Psoas muscle (tissue), 7 donors: ENCODE measurements at regions not wholly inside any gene's neighbourhood (a gene's known extent, or its start where the extent isn't known, plus 50 kb on each side); places are given as distances from the start of the nearest gene placed in this dataset.

Source experiments
- ATAC-seq, 4 donors: fragments of 200-7000 bp; cut with Tn5 transposase; one replicate each; pipeline ENCODE4 v1.9.1; 2020; ENCODE audit warnings: moderate library complexity in 3 of 4, mild to moderate bottlenecking in 2 of 4
- DNase-seq, 2 donors: peaks; one replicate each; pipeline ENCODE4 v3.0.0-alpha.2; 2020
- H3K27ac ChIP-seq: fragments of 200-600 bp; one replicate; pipeline ENCODE4 v1.8.0; 2022
- H3K27me3 ChIP-seq, 3 donors: fragments of 200-600 bp in 1 of 3; one replicate each; pipeline versions ENCODE4 v1.6.1 to v1.8.0; 2013 to 2022; ENCODE audit warnings: low read length in 2 of 3, mild to moderate bottlenecking in 2 of 3, moderate library complexity in 1 of 3; ENCODE audit not compliant: insufficient read depth in 3 of 3
- H3K36me3 ChIP-seq, 2 donors: fragments of 200-600 bp in 1 of 2; one replicate each; pipeline versions ENCODE4 v1.6.1 to v1.8.0; 2013 to 2022; ENCODE audit warnings: low read depth in 1 of 2, mild to moderate bottlenecking in 1 of 2, moderate library complexity in 1 of 2; ENCODE audit not compliant: insufficient read depth in 1 of 2
- H3K4me1 ChIP-seq: fragments of 200-600 bp; one replicate; pipeline ENCODE4 v1.8.0; 2022
- H3K4me3 ChIP-seq: fragments of 200-600 bp; one replicate; pipeline ENCODE4 v1.8.0; 2022; ENCODE audit warnings: mild to moderate bottlenecking
- H3K9me3 ChIP-seq: fragments of 200-600 bp; one replicate; pipeline ENCODE4 v1.8.0; 2022
- CTCF ChIP-seq: fragments of 200-600 bp; IDR thresholded peaks from one replicate; pipeline ENCODE4 v1.8.0; 2022; ENCODE audit warnings: antibody characterized with exemption
- WGBS, 3 donors: extraction: QIAGEN DNeasy Blood & Tissue Kit; methylation state at CpG; one replicate each; pipeline versions ENCODE4 v1.1.6 to v1.1.7; 2013; 5-methylcytosine and 5-hydroxymethylcytosine counted together
- intact Hi-C, 2 donors: fragments of 100-400 bp; cut with DNase I; formaldehyde crosslinking; loops; one replicate each; pipeline versions ENCODE4 v1.11.0 to v1.14.2; 2022
- donor health status: healthy with polysubstance abuse.
- donor health status: DM: no; HTN: no; CAD: no; lungs with moderate emphysema.
- donor health status: Bipolar disorder and iron deficiency.
- donor health status: healthy.
- donor health status: DM: yes; HTN: yes; CAD: no.
- donor health status: DM: no; HTN: no; CAD: no.
- donor health status: DM: yes; HTN: yes; CAD: no.

DNA sequence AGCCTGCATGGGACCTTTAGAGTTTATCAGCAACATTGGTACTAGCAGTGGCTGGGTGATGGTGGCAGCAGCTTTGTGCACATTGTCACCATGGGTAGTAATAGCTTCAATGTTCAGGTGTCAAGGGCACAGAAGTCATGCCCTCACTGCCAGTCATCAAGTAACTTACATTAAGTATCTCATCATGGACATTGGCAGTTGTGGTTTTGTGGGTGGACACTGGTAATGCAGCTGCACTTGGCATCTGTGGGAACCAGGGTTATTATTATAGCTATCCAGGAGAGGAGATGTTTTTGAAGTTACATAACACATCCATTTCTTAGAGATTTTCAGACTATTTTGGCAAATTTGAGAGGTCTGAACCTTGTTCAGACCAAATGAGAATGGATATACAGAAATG is 243.2 kb upstream of the NOCT start:
- no peak for TF ChIP-seq CTCF
- DNase-seq (no peak), ATAC-seq (no peak)
- H3K36me3 ChIP-seq, result no peaks in the 10 kb centered on the region
- no peaks in the 10 kb centered on the region for H3K27me3 ChIP-seq
- H3K4me3 ChIP-seq, result no peak overlapping the region
- no peaks in the 10 kb centered on the region for H3K9me3 ChIP-seq
- no peak overlapping the region for H3K27ac ChIP-seq
- intact Hi-C loops, result no loop called here
- no peaks in the 10 kb centered on the region for H3K4me1 ChIP-seq

- no peaks in the 10 kb centered on the region for H3K36me3 ChIP-seq
- intact Hi-C loops, result no loop called here
- no peak overlapping the region for H3K27ac ChIP-seq
- WGBS, 3 donors, result 84 to 86% (median 86%) methylated on average over 4 of the region's 4 CpGs
- no peaks in the 10 kb centered on the region for H3K9me3 ChIP-seq
- no peaks in the 10 kb centered on the region for H3K4me1 ChIP-seq
- no peak overlapping the region for H3K4me3 ChIP-seq
- ATAC-seq (no peak), DNase-seq (no peak)
- no peaks in the 10 kb centered on the region for H3K27me3 ChIP-seq
- no peak for TF ChIP-seq CTCF
Measured at GRCh38 chr4:138770818-138771217, 244.8 kb upstream of the NOCT start.

DNA sequence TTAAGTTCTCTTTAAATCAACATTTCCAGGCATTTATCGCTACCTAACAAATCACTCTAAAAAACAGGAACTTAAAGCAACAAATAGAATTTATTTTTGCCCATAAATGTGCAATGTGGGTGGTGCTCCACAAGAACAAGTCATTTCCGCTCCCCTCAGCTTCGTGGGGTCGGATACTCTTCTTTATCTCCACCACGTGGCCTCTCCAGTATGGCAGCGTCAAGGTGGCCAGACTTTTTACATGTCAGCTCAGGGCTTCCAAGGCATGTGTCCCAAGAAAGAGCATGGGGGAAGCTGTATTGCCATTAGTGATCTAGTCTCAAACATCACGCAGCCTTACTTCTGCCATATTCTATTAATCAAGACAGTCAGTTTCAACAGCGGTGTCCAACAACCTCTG is 249.2 kb upstream of the NOCT start:
- ATAC-seq (no peak), DNase-seq (no peak)
- Histone ChIP-seq H3K27me3 (no peaks in the 10 kb centered on the region), H3K9me3 (no peaks in the 10 kb centered on the region), H3K4me1 (no peaks in the 10 kb centered on the region), H3K36me3 (no peaks in the 10 kb centered on the region), H3K4me3 (no peak overlapping the region), H3K27ac (no peak overlapping the region)
- WGBS, 3 donors, result 93 to 96% (median 93%) methylated on average over 8 of the region's 8 CpGs
- intact Hi-C loops, result no loop called here
- TF ChIP-seq CTCF, result no peak

DNA sequence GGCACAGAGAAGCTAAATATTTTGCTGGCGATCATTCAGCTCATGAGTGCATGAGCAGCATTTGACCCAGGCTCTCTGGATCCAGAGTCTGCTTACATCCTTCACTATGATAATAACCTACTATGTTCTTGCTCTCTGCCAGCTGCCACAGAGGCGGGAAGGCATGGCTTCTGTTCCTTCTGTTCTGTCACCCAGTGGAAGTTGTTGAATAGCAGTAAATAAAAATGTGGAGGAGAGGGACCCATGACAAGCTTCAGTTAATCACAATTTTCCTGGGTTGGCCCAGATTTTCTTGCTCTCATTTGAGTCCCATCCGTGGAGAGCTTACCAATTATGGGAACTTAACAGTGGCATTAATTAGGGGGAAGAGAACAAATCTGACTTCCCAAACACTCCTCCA is 250.1 kb upstream of the NOCT start:
- no peak overlapping the region for H3K4me3 ChIP-seq
- H3K4me1 ChIP-seq, result no peaks in the 10 kb centered on the region
- H3K36me3 ChIP-seq, result no peaks in the 10 kb centered on the region
- H3K9me3 ChIP-seq, result no peaks in the 10 kb centered on the region
- intact Hi-C loops, result no loop called here
- H3K27me3 ChIP-seq, result no peaks in the 10 kb centered on the region
- no peak for TF ChIP-seq CTCF
- H3K27ac ChIP-seq, result no peak overlapping the region
- WGBS, 3 donors, result 84 to 89% (median 85%) methylated on average over 3 of the region's 3 CpGs
- no peak for DNase-seq
- no peak for ATAC-seq

DNA sequence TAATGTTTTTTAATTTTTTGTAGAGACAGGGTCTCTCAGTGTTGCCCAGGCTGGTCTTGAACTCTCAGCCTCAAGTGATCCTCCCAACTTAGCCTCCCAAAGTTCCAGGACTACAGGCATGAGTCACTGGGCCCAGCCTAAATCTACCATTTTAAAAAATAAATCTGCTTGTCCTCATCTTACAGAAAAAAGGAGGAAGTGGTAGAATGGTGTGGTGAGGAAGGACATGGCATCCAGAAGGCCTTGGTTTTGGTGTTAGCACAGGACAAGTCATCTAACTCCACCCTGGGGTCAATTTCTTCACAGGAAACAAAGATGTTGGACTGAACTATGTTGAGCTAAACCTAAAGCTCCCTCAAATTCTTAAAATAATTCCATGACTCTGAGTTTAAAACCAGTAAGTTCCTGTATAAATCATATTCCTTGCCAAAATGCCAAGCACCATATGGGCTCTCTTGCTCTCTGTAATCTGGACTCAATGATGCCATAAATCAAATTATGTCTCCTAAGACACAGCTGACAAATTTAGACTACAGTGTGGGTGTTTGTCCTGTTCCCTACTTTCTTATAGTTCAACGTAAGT is 253.9 kb upstream of the NOCT start:
- DNase-seq (no peak), ATAC-seq (no peak)
- 87 to 88% (median 88%) methylated on average over 1 of the region's 1 CpG for WGBS, 3 donors
- Histone ChIP-seq H3K36me3 (no peaks in the 10 kb centered on the region), H3K9me3 (no peaks in the 10 kb centered on the region), H3K27ac (no peak overlapping the region), H3K4me1 (no peaks in the 10 kb centered on the region), H3K4me3 (no peak overlapping the region), H3K27me3 (no peaks in the 10 kb centered on the region)
- intact Hi-C loops, result no loop called here
- no peak for TF ChIP-seq CTCF
